Skin epidermis (tissue), 12 donors: ENCODE measurements at regions not wholly inside any gene's neighbourhood (a gene's known extent, or its start where the extent isn't known, plus 50 kb on each side); places are given as distances from the start of the nearest gene placed in this dataset.

ENCODE experiments used
- H3K27ac ChIP-seq, 21 experiments: fragments of 200-600 bp; sonication (generic) in 11 of 21; one replicate each; pipeline ENCODE4 v1.5.0; 2020; ENCODE audit warnings: mild to moderate bottlenecking in 3 of 21, inconsistent platforms in 2 of 21, moderate library complexity in 2 of 21
- H3K4me3 ChIP-seq, 7 experiments: fragments of 200-600 bp; sonication (generic) in 2 of 7; one replicate each; pipeline ENCODE4 v1.5.0; 2020; ENCODE audit warnings: inconsistent platforms in 2 of 7, mild to moderate bottlenecking in 2 of 7, moderate library complexity in 1 of 7

DNA sequence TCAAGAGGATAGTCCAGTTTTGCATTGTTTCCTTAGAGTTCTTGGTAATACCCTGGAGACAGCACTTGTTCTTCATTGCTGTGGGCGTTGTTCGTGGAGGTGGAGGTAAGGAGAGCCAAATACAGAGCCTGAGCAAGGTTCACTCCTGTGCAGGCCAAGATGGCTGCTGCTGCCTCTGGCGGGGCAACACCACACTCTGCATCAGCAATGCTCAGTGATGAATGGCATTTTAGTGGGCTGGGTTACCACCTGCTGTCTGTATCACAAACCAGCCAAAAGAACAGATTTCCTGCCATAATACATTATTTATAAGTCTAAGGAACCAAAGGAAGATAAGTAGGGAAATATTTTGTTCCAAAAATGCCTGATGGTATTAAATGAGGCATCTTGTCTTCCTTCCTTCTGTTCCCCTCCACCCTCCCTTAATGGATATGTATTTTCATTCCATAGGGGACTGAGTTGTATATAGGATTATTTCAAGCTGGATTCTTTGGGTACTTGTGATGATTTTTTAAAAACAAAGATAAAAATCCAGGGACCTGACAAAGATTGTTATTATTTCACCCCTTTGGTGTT lies 61.6 kb upstream of the LIMCH1 start:
- no peak overlapping the region for H3K4me3 ChIP-seq
- H3K27ac ChIP-seq = no peak overlapping the region

DNA sequence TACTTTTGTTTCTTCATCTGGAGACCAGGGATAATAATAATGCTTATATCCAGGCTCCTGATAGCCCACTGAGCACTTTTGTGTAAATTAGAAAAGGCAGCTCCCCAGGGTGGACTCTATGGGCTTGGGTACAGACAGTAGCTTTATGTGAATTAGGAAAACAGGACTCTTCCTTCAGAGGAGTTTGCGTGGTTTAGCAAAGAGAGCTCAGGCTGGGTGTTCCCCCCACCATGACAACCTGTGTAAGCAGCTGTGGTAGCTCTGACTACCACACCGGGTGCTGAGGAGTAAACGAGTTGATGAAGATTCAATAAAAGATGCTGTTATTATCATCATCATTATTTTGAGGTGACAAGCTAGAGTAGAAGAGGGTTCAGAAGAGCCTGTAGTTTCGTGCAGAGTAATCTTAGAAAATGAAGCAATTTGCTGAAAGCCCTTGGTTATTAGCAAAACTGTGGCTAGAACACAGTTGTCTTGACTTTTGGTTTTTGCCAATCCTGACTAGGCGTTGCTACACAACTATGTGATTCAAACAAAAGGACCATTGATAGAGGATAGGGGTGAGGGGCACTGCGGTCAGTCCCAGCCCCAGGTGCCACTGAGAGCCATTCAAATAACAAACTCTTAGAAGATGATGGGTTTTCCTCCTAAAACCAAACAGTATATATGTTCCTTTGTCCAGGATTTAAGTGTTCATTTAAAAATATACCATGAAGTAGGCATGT lies 60.6 kb upstream of the LIMCH1 start:
- H3K27ac ChIP-seq = no peak overlapping the region
- no peak overlapping the region for H3K4me3 ChIP-seq

DNA sequence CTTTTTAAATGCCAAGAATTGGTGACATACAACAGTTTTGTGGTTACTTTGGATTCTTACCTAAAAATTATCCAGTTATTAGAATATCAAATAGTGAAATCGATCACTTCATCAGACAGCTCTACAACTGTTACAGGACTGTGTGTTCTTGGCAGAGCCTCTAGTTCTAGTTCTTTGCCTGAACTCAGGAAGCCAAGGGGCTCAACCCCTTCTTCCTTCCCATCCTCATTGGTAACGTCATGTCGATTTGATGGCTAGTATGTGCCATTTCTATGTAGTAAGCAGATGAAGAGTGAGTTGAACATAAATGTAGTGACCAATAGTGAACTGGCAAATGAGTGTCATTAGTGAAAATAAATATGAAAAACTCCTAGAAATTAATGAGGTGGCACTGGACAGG lies 59.4 kb upstream of the LIMCH1 start:
- Histone ChIP-seq H3K4me3 (no peak overlapping the region), H3K27ac (no peak overlapping the region)

DNA sequence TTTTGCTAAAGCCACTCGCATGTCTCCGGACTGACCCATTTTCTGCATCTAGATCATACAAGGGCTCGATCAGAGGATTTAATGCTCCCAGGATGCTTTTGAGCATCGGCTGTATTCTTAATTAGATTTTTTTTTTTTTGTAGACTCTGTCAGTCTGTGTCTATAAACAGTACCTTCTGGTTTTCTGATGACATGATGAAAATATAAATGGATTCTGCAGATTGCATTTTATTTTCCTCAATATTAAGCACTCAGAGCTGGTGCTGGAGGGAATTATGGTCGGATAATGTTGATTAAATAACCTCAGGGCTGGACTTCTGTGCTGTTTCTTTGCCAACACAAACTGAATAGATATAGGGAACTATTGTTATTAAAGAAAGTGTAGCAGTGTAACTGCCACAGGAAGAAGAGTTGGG lies 57.1 kb upstream of the LIMCH1 start:
- no peak overlapping the region for H3K27ac ChIP-seq
- H3K4me3 ChIP-seq = no peak overlapping the region

DNA sequence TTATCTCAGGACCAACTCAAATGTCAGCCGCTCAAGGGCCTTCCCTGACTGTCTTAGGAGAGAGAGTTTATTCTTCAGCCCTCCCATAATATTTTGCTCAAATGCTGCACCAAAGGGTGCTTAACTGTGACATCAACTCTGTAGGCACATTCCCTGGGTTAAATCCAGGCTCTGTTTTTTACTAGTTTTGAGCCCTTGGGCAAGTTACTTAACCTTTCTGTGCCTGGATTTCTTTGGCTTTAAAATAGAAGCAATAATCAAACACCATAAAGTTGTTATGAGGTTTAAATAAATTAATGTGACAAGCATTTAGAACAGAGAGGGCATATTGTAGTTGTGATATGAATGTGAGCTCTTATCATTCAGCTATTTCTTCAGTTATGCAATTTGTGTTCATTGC lies 54.2 kb upstream of the LIMCH1 start:
- no peak overlapping the region for H3K27ac ChIP-seq

DNA sequence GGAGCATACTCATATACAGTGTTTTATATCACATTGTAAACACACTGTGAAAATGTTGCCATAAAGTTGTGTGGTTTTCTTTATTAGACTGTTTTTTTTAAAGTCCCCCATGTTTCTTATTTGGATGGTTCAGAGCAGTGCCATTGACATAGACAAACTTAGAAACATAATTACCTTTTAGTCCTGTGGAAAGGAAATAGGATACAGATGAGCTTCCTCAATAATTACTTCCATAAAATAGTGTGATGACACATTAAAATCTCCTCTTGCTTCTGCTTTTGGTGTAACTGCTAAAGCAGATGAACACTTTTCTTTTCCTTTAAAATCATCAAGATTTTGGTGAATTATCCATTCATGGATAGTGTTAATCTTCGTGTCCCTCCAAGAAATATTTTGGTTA lies 52.9 kb upstream of the LIMCH1 start:
- no peak overlapping the region for H3K4me3 ChIP-seq
- no peak overlapping the region for H3K27ac ChIP-seq

More for the DNA sequence above, 54.2 kb upstream of the LIMCH1 start:
- H3K4me3 ChIP-seq = no peak overlapping the region

DNA sequence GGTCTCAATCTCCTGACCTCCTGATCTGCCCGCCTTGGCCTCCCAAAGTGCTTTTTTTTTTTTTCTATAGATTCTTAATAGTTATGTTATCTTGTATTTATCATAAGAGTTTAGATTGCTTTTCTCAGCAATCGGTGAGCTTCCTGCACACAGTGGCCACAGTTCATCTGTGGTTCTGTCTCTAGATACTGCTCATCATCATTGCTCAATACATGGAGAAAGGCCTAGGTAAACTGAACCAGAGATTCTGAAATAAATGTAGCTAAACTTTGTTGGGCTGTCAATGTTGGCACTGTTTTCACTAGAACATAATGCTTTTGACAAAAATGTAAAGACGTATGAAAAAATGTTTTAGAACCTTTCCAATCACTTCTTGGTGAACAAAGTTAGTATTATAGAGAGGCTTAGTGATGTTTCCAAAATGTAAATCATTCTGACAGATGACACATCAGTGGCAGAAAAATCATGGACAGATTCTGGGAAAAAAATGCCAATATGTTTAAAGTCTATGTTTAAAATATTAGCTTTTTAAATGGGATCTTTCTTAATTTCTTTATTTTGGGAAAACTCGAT lies 50.0 kb upstream of the LIMCH1 start:
- H3K27ac ChIP-seq = no peak overlapping the region
- H3K4me3 ChIP-seq = no peak overlapping the region
